Erythroblast (primary cell): ENCODE measurements at regions not wholly inside any gene's neighbourhood (a gene's known extent, or its start where the extent isn't known, plus 50 kb on each side); places are given as distances from the start of the nearest gene placed in this dataset.

Experiments used
- GATA1 ChIP-seq: IDR thresholded peaks from 2 replicates; pipeline ENCODE4 v1.6.1; 2011; ENCODE audit warnings: low read depth, mild to moderate bottlenecking, control low read depth, low read length, moderate library complexity
- POLR2A ChIP-seq: IDR thresholded peaks from 2 replicates; pipeline ENCODE4 v1.6.1; 2011; ENCODE audit warnings: mild to moderate bottlenecking, low read length

DNA sequence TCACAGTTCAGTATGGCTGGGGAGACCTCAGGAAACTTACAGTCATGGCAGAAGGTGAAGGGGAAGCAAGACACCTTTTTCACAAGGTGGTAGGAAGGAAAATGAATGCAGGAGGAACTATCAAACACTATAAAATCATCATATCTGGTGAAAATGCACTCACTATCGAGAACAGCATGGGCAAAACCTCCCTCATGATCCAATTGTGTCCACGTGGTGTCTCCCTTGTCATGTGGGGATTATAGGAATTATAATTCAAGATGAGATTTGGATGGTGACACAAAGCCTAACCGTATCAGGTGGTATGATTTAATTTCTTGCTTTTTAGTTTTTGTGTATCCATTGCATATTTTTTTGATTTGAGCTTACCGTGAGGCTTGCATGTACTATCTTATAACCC, 133.2 kb upstream of the SYNCRIP start:
- TF ChIP-seq POLR2A, result no peak
- TF ChIP-seq GATA1, result no peak
